Common myeloid progenitor, CD34-positive (primary cell): ENCODE measurements at regions not wholly inside any gene's neighbourhood (a gene's known extent, or its start where the extent isn't known, plus 50 kb on each side); places are given as distances from the start of the nearest gene placed in this dataset.

Experiments used
- CTCF ChIA-PET: fragments of 350-600 bp; sonication (Branson Sonifier 250); formaldehyde crosslinking; loops from one replicate; lab custom pipeline; 2021; ENCODE audit warnings: antibody characterized with exemption; lab: Charles Lee
- POLR2A ChIA-PET: fragments of 350-600 bp; sonication (Branson Sonifier 250); formaldehyde crosslinking; loops from one replicate; lab custom pipeline; 2021; ENCODE audit warnings: antibody characterized with exemption; lab: Charles Lee
- DNase-seq, 3 donors: peaks; one replicate each; pipeline versions ENCODE4 v3.0.0 to v3.0.0-alpha.2; 2013
- H3K27ac ChIP-seq, 2 experiments: 1 replicate in 1 of 2; 2 replicates in 1 of 2; pipeline ENCODE4 v1.7.0; 2013; ENCODE audit warnings: inconsistent platforms in 2 of 2, low read length in 2 of 2, mild to moderate bottlenecking in 2 of 2, low read depth in 1 of 2, moderate library complexity in 1 of 2; ENCODE audit not compliant: severe bottlenecking in 2 of 2, insufficient read depth in 1 of 2, poor library complexity in 1 of 2
- H3K27me3 ChIP-seq, 5 experiments: replicated peaks in 2 of 5; 1 replicate in 3 of 5; 2 replicates in 2 of 5; pipeline versions ENCODE4 v1.6.1 to v1.7.0; 2013; ENCODE audit warnings: low read length in 4 of 5, mild to moderate bottlenecking in 2 of 5, moderate library complexity in 2 of 5, inconsistent platforms in 1 of 5; ENCODE audit not compliant: insufficient read depth in 5 of 5, control insufficient read depth in 4 of 5
- H3K36me3 ChIP-seq, 4 experiments: 1 replicate in 2 of 4; 2 replicates in 2 of 4; pipeline versions ENCODE4 v1.6.1 to v1.7.0; 2013; ENCODE audit warnings: low read length in 3 of 4, control low read depth in 1 of 4, mild to moderate bottlenecking in 1 of 4; ENCODE audit not compliant: control insufficient read depth in 4 of 4, insufficient read depth in 4 of 4
- H3K4me1 ChIP-seq, 4 experiments: 1 replicate in 3 of 4; 2 replicates in 1 of 4; pipeline versions ENCODE4 v1.6.1 to v1.7.1; 2013; ENCODE audit warnings: low read length in 3 of 4, mild to moderate bottlenecking in 3 of 4, control low read depth in 1 of 4, inconsistent platforms in 1 of 4, moderate library complexity in 1 of 4; ENCODE audit not compliant: control insufficient read depth in 4 of 4, insufficient read depth in 4 of 4; ENCODE audit errors: control extremely low read depth in 1 of 4
- H3K4me3 ChIP-seq, 7 experiments: 1 replicate in 4 of 7; 2 replicates in 3 of 7; pipeline versions ENCODE4 v1.5.1 to v1.7.0; 2013; ENCODE audit warnings: mild to moderate bottlenecking in 7 of 7, low read length in 6 of 7, moderate library complexity in 6 of 7, inconsistent platforms in 2 of 7, low read depth in 2 of 7, control low read depth in 1 of 7; ENCODE audit not compliant: insufficient read depth in 4 of 7, control insufficient read depth in 1 of 7; ENCODE audit errors: extremely low read depth in 1 of 7
- H3K9me3 ChIP-seq, 5 experiments: 1 replicate in 4 of 5; 2 replicates in 1 of 5; pipeline versions ENCODE4 v1.6.1 to v1.7.1; 2013; ENCODE audit warnings: low read length in 4 of 5, mild to moderate bottlenecking in 2 of 5, inconsistent platforms in 1 of 5, low read depth in 1 of 5, moderate library complexity in 1 of 5; ENCODE audit not compliant: control insufficient read depth in 4 of 5, insufficient read depth in 2 of 5; ENCODE audit errors: control extremely low read depth in 1 of 5
- WGBS: methylation state at CpG from one replicate; pipeline ENCODE4 v1.1.5; 2013; ENCODE audit not compliant: insufficient coverage; 5-methylcytosine and 5-hydroxymethylcytosine counted together

DNA sequence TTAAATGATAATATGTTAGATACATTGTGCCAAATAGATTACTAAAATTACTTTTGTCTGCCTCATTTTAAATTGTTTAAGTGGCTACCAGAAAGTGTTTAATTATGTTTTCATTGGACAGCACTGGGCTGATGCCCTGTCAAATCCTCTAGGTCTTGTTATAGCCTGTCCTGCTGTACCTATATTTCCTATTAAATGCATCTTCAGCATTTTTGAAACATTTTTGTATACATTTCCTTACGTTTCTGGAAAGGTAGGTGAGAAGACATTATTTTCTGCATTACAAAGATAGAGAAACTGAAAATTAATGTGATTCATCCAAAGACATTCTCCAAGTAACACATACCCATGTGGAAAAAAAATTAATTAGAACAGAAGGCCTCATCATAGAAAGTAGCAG lies 192.2 kb upstream of the HS3ST3A1 start:
- no CpG with 5 or more reads among the region's 1 CpG for WGBS
- no peak for DNase-seq
- Histone ChIP-seq H3K4me3 (no peak overlapping the region), H3K4me1 (no peaks in the 10 kb centered on the region), H3K36me3 (no peaks in the 10 kb centered on the region), H3K27ac (no peak overlapping the region), H3K9me3 (peaks cover 0 to 3% (median 0%) of the 10 kb centered on the region in 5 experiments), H3K27me3 (no peaks in the 10 kb centered on the region)
- ChIA-PET POLR2A (no interaction called here), CTCF (no interaction called here)

GRCh38 chr17:13797863-13798262 lies 196.1 kb upstream of the HS3ST3A1 start:
- Histone ChIP-seq H3K4me3 (no peak overlapping the region), H3K9me3 (peaks cover 0 to 1% (median 0%) of the 10 kb centered on the region in 5 experiments), H3K27ac (no peak overlapping the region), H3K36me3 (no peaks in the 10 kb centered on the region), H3K27me3 (no peaks in the 10 kb centered on the region), H3K4me1 (no peaks in the 10 kb centered on the region)
- ChIA-PET CTCF (no interaction called here), POLR2A (no interaction called here)
- no peak for DNase-seq

- Histone ChIP-seq H3K4me3 (no peak overlapping the region), H3K36me3 (no peaks in the 10 kb centered on the region), H3K4me1 (no peaks in the 10 kb centered on the region), H3K27me3 (no peaks in the 10 kb centered on the region), H3K27ac (no peak overlapping the region), H3K9me3 (no peaks in the 10 kb centered on the region)
- POLR2A ChIA-PET, result no interaction called here
- peak; percentile 0 to 53 (median 9) for DNase-seq
- 76% methylated on average over 3 of the region's 5 CpGs for WGBS
- CTCF ChIA-PET, result no interaction called here
Measured at GRCh38 chr17:13806092-13806491, 204.4 kb upstream of the HS3ST3A1 start.

- Histone ChIP-seq H3K4me3 (no peak overlapping the region), H3K36me3 (no peaks in the 10 kb centered on the region), H3K9me3 (no peaks in the 10 kb centered on the region), H3K27ac (no peak overlapping the region), H3K4me1 (no peaks in the 10 kb centered on the region), H3K27me3 (no peaks in the 10 kb centered on the region)
- DNase-seq, result no peak
- ChIA-PET CTCF (no interaction called here), POLR2A (no interaction called here)
- WGBS, result 94% methylated on average over 3 of the region's 3 CpGs
Measured at GRCh38 chr17:13807103-13807502, 205.4 kb upstream of the HS3ST3A1 start.

- ChIA-PET CTCF (no interaction called here), POLR2A (interaction anchor here (0.7 kb wide), 1 partner anchor 1353 kb away, joined by 3 read pairs; no protein-coding TSS in a partner anchor)
- H3K27me3 ChIP-seq, result no peaks in the 10 kb centered on the region
- no peak for DNase-seq
- no peak overlapping the region for H3K27ac ChIP-seq
- no CpG with 5 or more reads among the region's 2 CpGs for WGBS
- no peaks in the 10 kb centered on the region for H3K4me1 ChIP-seq
- H3K4me3 ChIP-seq, result no peak overlapping the region
- peaks cover 0 to 2% (median 0%) of the 10 kb centered on the region in 5 experiments for H3K9me3 ChIP-seq
- H3K36me3 ChIP-seq, result no peaks in the 10 kb centered on the region
Measured at GRCh38 chr17:13812350-13812749, 210.6 kb upstream of the HS3ST3A1 start.

DNA sequence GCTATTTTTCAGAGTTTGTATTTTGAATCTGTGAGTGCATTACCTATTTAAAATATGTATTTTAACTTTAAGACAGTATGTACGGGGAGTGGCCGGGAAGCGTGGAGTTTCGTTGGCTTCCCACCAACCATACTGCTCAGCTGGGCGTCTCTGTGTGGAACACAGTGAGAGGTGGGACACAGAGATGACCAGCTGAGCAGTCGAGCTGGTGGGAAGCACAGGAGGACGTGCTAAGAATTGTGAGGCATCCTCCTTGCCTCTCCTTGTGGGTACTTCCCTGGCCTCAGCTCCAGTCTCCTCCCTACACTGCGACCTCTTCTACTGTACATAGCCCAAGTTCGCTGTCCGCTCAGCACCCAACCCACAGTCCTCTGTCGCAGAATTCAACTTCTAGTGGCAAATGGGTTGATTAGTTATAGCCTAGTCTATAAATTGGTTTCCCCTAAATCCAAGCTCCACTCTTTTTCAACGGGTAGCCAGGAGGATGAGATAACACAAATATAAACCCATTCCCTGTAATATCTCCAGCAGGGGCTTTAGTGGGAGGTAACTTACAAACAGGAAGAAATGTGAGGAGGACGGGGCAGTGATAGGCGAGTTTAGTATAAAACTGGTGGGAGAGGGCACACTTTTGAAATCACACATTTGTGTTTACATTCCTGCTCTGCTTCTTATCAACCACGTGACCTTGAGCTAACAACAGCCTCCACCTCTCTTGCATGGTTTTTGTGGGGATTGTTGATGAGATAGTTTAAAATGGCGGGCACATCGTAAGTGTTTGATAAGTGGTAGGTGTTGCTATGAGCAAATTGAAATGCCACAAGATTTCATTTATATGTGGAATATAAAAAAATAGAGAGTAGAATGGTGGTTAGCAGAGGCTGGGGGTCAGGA lies 211.9 kb upstream of the HS3ST3A1 start:
- ChIA-PET CTCF (no interaction called here), POLR2A (no interaction called here)
- 91% methylated on average over 9 of the region's 17 CpGs for WGBS

DNA sequence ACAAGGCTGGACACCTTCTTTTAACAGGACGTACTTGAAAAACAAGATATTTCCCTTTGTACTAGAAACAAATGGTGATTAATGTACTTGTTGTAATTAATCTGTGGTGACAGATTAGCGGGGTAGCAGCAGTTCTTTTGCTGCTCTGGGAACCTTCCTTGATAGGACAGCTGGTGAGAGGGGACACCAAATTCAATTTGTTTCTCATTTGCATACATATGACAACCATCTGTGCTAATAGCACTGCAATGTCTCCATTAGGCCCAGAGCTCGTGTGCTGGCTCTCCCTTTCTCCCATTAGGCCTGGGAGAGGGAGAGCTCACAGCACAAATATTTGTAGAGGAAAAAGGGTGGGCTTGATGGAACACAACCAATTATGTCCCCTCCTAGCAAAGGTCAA lies 221.0 kb upstream of the HS3ST3A1 start:
- no peak overlapping the region for H3K4me3 ChIP-seq
- H3K36me3 ChIP-seq, result no peaks in the 10 kb centered on the region
- H3K27me3 ChIP-seq, result no peaks in the 10 kb centered on the region
- no peak for DNase-seq
- H3K4me1 ChIP-seq, result no peaks in the 10 kb centered on the region
- POLR2A ChIA-PET, result no interaction called here
- peaks cover 0 to 5% (median 0%) of the 10 kb centered on the region in 5 experiments for H3K9me3 ChIP-seq
- CTCF ChIA-PET, result no interaction called here
- no peak overlapping the region for H3K27ac ChIP-seq
- WGBS, result 80% methylated on average over 1 of the region's 3 CpGs

More for the DNA sequence above, 211.9 kb upstream of the HS3ST3A1 start:
- Histone ChIP-seq H3K27me3 (no peaks in the 10 kb centered on the region), H3K4me3 (no peak overlapping the region), H3K4me1 (no peaks in the 10 kb centered on the region), H3K36me3 (no peaks in the 10 kb centered on the region), H3K27ac (no peak overlapping the region), H3K9me3 (peaks cover 0 to 2% (median 0%) of the 10 kb centered on the region in 5 experiments)
- DNase-seq, result no peak
